ENCODE measurements at regions not wholly inside any gene's neighbourhood (a gene's known extent, or its start where the extent isn't known, plus 50 kb on each side); places are given as distances from the start of the nearest gene placed in this dataset.

DNA sequence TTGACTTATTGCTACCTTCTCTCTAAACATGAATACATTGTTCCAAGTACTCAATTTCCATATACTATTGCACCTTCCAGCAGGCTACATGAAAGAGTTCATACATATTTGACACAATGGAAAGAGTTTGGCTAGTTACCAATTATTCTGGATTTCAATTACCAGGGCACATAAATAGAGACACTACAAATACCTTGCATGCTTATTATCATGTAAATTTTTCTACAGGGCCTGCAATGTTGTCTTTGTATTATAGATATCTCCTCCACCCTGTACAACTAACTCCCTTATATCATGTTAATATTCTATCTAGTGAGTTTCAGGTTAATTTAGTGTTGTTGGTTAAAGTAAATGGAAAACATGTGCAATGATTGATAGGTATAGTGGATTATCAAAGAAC is 540.7 kb upstream of the SLITRK5 start:
- TF ChIP-seq POLR2A (IDR thresholded peaks at IDR 0.05; ENCODE audit: low read depth, low read length) (no peak), TAF1 (IDR thresholded peaks at IDR 0.05; ENCODE audit: borderline replicate concordance, low read depth, low read length) (no peak), POLR2AphosphoS5 (IDR thresholded peaks at IDR 0.05; ENCODE audit: low read depth, low read length) (no peak)
